Heart left ventricle (tissue), 16 donors: ENCODE measurements at regions not wholly inside any gene's neighbourhood (a gene's known extent, or its start where the extent isn't known, plus 50 kb on each side); places are given as distances from the start of the nearest gene placed in this dataset.

Experiments used
- ATAC-seq, 4 donors: fragments of 200-7000 bp; cut with Tn5 transposase; one replicate each; pipeline ENCODE4 v1.9.1; 2020 to 2022; ENCODE audit warnings: moderate library complexity in 4 of 4, mild to moderate bottlenecking in 3 of 4, moderate number of reproducible peaks in 1 of 4
- DNase-seq, 5 donors: peaks; one replicate each; pipeline ENCODE4 v3.0.0-alpha.2; 2020
- H3K27ac ChIP-seq, 12 donors: fragments of 200-600 bp; sonication (generic) in 4 of 12; one replicate each; pipeline versions ENCODE4 v1.5.0 to v1.8.0; 2016 to 2022; ENCODE audit warnings: mild to moderate bottlenecking in 2 of 12
- H3K27me3 ChIP-seq, 9 donors: fragments of 200-600 bp; sonication (generic) in 2 of 9; one replicate each; pipeline versions ENCODE4 v1.5.1 to v1.8.0; 2016 to 2022; ENCODE audit warnings: mild to moderate bottlenecking in 3 of 9
- H3K36me3 ChIP-seq, 9 donors: fragments of 200-600 bp; sonication (generic) in 2 of 9; one replicate each; pipeline versions ENCODE4 v1.5.0 to v1.8.0; 2018 to 2022; ENCODE audit warnings: mild to moderate bottlenecking in 2 of 9
- H3K4me1 ChIP-seq, 12 donors: fragments of 200-600 bp; sonication (generic) in 4 of 12; one replicate each; pipeline versions ENCODE4 v1.5.0 to v1.8.0; 2016 to 2022; ENCODE audit warnings: mild to moderate bottlenecking in 3 of 12
- H3K4me3 ChIP-seq, 12 donors: fragments of 200-600 bp; sonication (generic) in 4 of 12; one replicate each; pipeline versions ENCODE4 v1.5.0 to v1.8.0; 2017 to 2022; ENCODE audit warnings: mild to moderate bottlenecking in 9 of 12, moderate library complexity in 4 of 12
- H3K9me3 ChIP-seq, 12 donors: fragments of 200-600 bp; sonication (generic) in 4 of 12; one replicate each; pipeline versions ENCODE4 v1.5.0 to v1.8.0; 2016 to 2022; ENCODE audit warnings: mild to moderate bottlenecking in 1 of 12
- CTCF ChIP-seq, 12 donors: fragments of 200-600 bp; sonication (generic) in 4 of 12; IDR thresholded peaks; one replicate each; pipeline versions ENCODE4 v1.5.0 to v1.8.0; 2018 to 2022; ENCODE audit warnings: antibody characterized with exemption in 12 of 12, mild to moderate bottlenecking in 5 of 12
- POLR2A ChIP-seq, 2 donors: fragments of 450-650 bp; IDR thresholded peaks; one replicate each; pipeline ENCODE4 v1.6.1; 2017; ENCODE audit warnings: antibody characterized with exemption in 2 of 2, mild to moderate bottlenecking in 2 of 2, moderate library complexity in 2 of 2
- WGBS, 4 donors: extraction: QIAGEN DNeasy Blood & Tissue Kit in 2 of 4; methylation state at CpG; one replicate each; pipeline versions ENCODE4 v1.1.5 to v1.1.7; 2013 to 2018; 5-methylcytosine and 5-hydroxymethylcytosine counted together
- intact Hi-C, 10 donors: fragments of 100-400 bp; cut with DNase I; formaldehyde crosslinking; loops; one replicate each; pipeline versions ENCODE4 v1.11.1 to v1.14.2; 2022
- donor health status: ischemic (EF 13 %, LVEDD 7.1; RV severe dilation, severe dysfunction).
- donor health status: healthy with polysubstance abuse.
- donor health status: DM: no; HTN: yes; CAD: no.
- donor health status: DM: no; HTN: no; CAD: no.
- donor health status: ischemic (EF 25% LVEDD 6.9; RV normal size, moderate dysfunction).
- donor health status: ischemic (EF 25% LVEDD 5.7; RV mildly dilated, moderate dysfunction).
- donor health status: healthy.
- donor health status: DM: yes; HTN: yes; CAD: no.
- donor health status: ischemic (EF 35%, LVEDD 5.7; RV mildly dilated, moderate dysfunction).
- donor health status: nonischemic (EF 11% LVEDD 7.7; RV severe dilation, severe dysfunction).
- donor health status: DM: yes; HTN: yes; CAD: no.
- donor health status: PGD.
- donor health status: ischemic (EF 29% LVEDD 5.4; RV normal size, mild dysfunction).
- donor health status: nonischemic (EF 23%, LVEDD 6.1; RV moderate dilation, normal function).

- Histone ChIP-seq H3K27ac (no peak overlapping the region), H3K4me3 (no peak overlapping the region), H3K9me3 (peaks cover 0 to 20% (median 0%) of the 10 kb centered on the region in 12 donors), H3K4me1 (no peaks in the 10 kb centered on the region), H3K27me3 (no peaks in the 10 kb centered on the region), H3K36me3 (no peaks in the 10 kb centered on the region)
- DNase-seq, result no peak
- intact Hi-C loops, result loop anchor here in 7 of 10 donors (2.0 to 10.0 kb wide), 4 partner anchors 134 to 140 kb away; partner anchors contain the start of gene CXCL13 (in 3 of the 7)
- 75 to 82% (median 79%) methylated on average over 2 of the region's 2 CpGs for WGBS, 4 donors
- TF ChIP-seq POLR2A (IDR thresholded peaks at IDR 0.05), result no peak
- peak; percentile 22 to 49 (median 35) for TF ChIP-seq CTCF (IDR thresholded peaks at IDR 0.05)
- ATAC-seq, result peak in 3 of 4 donors; percentile 36 to 44 (median 41)
Measured at GRCh38 chr4:77465271-77465670, 140.3 kb upstream of the CXCL13 start.

- ATAC-seq (no peak), DNase-seq (no peak)
- Histone ChIP-seq H3K36me3 (no peaks in the 10 kb centered on the region), H3K4me3 (no peak overlapping the region), H3K4me1 (no peaks in the 10 kb centered on the region), H3K27me3 (no peaks in the 10 kb centered on the region), H3K27ac (no peak overlapping the region), H3K9me3 (peaks cover 0 to 20% (median 0%) of the 10 kb centered on the region in 12 donors)
- WGBS, 4 donors, result 85 to 100% (median 91%) methylated on average over 1 to 8 of the region's 8 CpGs
- TF ChIP-seq CTCF (IDR thresholded peaks at IDR 0.05) (no peak), POLR2A (IDR thresholded peaks at IDR 0.05) (no peak)
- intact Hi-C loops, result loop anchor here in 5 of 10 donors (5.0 to 10.0 kb wide), 2 partner anchors 136 to 138 kb away; partner anchors contain the start of gene CXCL13 (in 3 of the 5)
Measured at GRCh38 chr4:77466430-77466829, 139.2 kb upstream of the CXCL13 start.

GRCh38 chr4:77471821-77472495 is 133.7 kb upstream of the CXCL13 start:
- Histone ChIP-seq H3K9me3 (peaks cover 0 to 5% (median 0%) of the 10 kb centered on the region in 12 donors), H3K4me3 (no peak overlapping the region), H3K36me3 (no peaks in the 10 kb centered on the region), H3K4me1 (no peaks in the 10 kb centered on the region), H3K27ac (no peak overlapping the region), H3K27me3 (no peaks in the 10 kb centered on the region)
- 72 to 92% (median 84%) methylated on average over 3 to 5 of the region's 5 CpGs for WGBS, 4 donors
- TF ChIP-seq CTCF (IDR thresholded peaks at IDR 0.05), result no peak
- TF ChIP-seq POLR2A (IDR thresholded peaks at IDR 0.05), result no peak
- intact Hi-C loops, result no loop called here
- ATAC-seq (no peak), DNase-seq (no peak)

GRCh38 chr4:77473509-77473908 is 132.1 kb upstream of the CXCL13 start:
- H3K27ac ChIP-seq, result no peak overlapping the region
- H3K4me1 ChIP-seq, result no peaks in the 10 kb centered on the region
- intact Hi-C loops, result no loop called here
- peaks cover 0 to 9% (median 0%) of the 10 kb centered on the region in 12 donors for H3K9me3 ChIP-seq
- no peak for ATAC-seq
- 41 to 71% (median 53%) methylated on average over 1 of the region's 1 CpG for WGBS, 4 donors
- no peaks in the 10 kb centered on the region for H3K27me3 ChIP-seq
- TF ChIP-seq CTCF (IDR thresholded peaks at IDR 0.05), result peak in 5 of 12 donors; percentile 10 to 23 (median 13)
- TF ChIP-seq POLR2A (IDR thresholded peaks at IDR 0.05), result no peak
- no peak overlapping the region for H3K4me3 ChIP-seq
- no peaks in the 10 kb centered on the region for H3K36me3 ChIP-seq
- DNase-seq, result no peak
